A172 (cell line): ENCODE measurements at regions not wholly inside any gene's neighbourhood (a gene's known extent, or its start where the extent isn't known, plus 50 kb on each side); places are given as distances from the start of the nearest gene placed in this dataset.
A peak's percentile ranks its signal among the peaks of the same experiment; 100 is the strongest.

ENCODE experiments used
- DNase-seq: peaks from one replicate; pipeline ENCODE4 v3.0.0-alpha.2; 2015; ENCODE audit warnings: low spot score

DNA sequence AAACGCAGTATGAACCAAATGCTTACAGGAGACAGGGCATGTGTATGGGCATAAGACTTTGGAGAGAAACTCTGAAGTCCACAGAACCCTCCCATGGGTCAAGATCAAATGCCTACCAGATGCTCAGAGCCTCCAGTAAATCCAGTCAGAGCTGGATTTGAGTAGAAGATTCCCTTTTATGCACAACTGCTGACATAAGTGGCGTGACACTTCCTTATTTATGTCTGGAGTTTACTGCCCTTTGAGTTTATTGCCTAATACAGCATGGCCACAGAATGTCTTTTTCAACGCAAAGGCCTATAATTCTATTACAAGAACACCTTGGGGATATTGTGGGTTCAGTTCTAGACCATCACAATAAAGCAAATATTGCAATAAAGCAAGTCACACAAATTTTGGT is 220.0 kb upstream of the FOXQ1 start:
- DNase-seq, result no peak

DNA sequence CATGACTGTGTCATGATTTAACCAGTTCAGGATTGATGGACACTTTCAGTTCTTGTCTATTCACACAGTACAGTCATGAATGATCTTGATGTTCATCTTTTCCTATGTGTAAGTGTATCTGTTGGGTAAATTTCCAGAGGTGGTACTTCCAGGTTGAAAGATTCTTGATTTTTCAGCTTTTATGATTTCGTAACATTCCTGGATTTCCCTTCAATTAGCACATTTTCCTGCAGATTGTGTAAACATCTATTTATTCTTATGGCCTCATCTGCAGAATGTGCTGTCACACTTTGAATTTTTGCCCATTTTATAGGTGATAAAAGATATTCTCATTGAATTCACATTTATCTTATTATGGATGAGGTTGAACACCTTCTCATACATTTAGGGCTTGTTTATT is 222.0 kb upstream of the FOXQ1 start:
- DNase-seq, result no peak

DNA sequence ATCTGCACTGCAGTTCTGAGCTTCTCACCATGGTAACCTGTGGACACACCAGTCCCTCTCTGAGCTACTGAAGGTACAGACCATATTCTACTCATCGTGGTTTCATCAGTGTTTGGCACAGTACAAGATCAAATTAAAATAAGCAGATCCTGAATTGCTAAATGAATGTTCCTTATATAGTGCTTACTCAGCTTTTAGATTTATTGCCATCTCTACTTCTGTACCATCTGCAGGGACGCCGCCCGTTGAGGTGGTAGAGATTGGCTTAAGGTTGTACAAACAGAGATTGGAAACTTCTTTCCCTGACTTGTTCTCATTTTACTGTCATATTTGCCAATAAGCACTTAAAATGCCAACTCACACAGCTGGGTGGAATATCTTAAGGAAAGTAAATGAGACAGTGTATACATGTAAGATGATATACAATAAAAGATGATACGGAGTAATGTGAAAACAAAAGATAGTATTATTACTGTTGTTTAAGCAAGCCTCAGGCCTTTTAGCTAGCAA is 223.4 kb upstream of the FOXQ1 start:
- no peak for DNase-seq

DNA sequence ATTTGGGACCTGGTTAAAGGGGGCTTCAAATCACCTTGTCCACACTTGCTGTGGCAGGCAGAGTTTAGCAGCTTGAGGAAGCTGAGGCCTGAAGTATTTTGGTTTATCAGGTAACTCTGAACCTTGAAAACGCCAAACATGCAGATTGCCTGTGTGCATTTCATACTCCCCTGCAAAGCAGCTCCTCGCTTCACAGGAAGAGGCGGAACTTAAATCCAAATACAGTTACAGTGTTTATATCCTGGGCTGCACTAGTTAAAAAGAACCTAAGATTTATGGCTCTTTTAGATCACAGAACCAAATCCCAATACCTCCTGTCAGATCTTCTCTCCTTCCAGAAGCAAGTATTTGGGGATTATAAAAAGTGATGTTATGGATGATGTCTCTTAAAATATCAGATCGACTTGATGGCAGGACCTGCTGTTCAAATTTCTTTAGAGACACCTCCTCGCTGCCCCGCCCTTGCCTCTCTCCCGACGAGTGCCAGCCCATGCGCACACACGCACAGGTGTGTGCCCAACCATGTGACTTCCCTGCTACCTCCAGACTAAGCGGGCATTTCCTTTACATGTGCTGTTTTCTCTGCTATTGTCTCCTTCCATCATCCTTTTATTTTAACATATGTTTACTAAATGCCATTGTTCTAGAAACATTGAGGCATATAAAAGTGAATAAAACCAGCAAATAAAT is 224.6 kb upstream of the FOXQ1 start:
- no peak for DNase-seq

DNA sequence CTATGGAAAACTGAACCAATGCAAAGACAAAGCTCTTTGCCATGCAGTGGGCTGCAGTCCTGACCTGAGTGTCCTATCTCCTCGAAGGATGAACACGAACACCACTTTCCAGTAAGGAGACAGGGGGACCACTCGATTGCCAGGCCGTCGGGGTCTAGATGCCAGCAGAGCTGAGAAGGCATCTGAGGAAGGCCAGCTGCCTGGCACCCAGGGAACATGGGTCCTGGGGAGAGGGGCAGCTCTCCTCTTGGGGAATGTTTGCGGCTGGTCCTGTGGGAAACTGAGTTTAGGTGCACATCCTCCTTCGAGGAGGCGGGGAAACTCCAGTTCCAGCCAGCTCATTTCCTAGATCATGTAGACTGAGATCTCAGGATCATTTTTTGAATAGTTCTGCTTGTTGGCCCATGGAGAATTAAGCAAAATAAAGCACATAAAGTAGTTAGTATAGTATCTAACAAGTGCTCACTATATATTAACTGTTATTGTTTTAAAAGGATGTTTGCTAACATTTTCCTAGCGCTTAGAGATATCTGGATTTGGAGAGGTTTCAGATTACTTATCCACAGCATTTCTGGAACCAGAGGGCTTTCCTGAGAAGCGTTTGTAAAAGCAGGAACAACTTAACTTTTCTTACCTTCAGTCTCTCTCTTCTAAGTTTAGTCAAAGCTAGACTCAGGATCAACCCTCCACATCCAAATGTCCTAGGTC is 225.3 kb upstream of the FOXQ1 start:
- no peak for DNase-seq

DNA sequence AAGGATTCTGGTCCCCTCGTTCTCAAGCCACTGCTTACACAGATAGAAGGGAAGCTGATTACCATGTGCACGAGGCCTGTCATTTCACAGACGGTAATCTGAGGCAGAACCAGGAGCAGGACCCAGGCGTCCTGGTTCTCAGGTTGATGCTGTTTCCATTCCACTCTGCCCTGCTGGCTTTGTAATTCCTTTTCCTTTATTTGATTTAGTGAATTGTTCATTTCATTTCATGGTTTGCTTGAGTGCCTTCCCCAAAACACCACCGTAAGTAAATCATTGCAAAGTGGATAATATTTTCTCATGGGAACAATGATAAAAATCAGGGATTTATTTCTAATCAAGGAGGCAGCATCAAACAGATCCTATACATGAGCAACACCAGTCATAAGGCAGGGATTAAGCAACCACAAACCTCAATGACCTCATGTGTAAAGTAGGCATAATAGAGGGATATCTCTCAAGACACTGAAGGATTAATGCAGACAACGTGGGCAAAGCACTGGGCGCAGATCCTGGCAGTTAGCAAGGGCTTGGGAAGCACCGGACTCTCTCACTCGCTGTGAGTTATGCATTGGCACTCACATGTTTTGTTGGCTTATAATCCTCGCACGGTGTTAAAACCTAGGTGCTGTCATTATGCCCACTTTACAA is 229.5 kb upstream of the FOXQ1 start:
- DNase-seq, result peak; percentile 89

DNA sequence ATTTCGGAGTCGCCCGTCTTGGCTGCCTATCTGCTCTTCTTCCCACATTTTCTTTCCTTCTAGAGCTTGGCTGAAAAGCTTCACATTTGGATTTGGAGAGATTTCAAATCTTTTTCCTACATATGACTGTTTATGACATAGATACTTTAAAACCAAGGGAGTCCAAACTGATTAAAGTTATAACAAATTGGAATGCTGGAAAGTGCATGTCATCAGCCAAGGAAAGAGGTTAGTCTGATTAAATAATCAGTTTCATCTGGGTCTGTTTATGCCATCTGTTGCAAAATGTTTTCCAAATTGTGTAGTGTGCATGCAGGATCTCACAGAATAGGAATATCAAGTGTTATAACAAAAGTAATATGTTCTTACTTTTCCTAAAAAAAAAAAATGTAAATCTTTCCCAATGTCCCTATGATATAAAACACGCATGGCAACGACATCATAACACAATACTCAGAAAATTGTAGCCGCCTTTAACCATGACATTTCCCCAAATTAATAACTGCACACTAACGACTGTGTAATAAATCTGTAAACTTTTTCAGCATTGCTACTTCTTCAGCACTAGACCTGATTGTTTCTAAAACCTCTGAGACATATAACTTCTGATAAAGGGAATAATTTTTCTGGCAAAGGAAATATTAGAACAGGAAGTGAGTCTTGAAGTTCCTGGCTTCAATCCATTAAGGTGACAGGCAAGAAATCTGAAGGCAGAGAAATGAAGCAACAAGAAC is 230.2 kb upstream of the FOXQ1 start:
- peak; percentile 38 for DNase-seq

DNA sequence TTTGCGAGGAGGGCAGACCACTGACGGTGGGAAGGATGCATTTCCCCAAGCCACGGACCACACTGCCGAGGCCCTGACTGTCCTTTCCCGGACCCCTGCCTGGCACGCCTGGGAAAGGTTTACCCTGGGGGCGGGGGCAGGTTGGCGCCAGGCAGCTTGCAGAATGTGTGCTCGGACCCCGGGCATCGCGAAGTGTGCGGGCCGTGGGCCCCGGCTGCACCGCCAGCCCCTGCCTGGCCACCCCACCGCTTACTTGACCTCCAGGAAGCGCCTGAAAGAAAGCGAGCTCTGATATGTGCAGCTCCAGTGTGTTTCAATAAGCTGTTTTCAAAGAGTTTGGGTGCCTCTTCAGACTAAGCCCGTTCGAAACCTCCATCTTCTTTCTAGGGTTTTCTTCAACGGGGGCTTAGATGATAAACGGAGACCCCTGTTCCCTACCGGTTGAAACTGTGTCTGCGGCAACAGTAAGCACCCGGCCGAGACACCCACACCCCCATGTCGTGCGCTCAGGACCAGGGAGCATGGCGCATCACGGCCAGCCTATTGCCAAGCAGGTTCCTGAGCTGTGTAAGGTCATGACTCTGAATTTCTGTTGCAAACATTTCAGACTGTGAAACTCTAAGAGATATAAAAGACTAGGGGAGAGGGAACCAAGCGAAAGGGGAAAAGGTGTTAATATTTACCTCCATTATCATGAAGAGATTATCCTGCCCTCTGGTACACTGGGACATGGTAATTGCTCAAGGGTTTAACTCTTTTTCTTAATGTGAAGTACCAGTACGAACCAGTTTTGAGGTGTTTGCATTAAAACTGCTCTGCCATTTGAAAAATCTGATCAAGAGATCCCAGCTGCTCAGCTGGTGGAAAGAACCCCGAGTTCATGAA is 231.2 kb upstream of the FOXQ1 start:
- DNase-seq, result no peak

DNA sequence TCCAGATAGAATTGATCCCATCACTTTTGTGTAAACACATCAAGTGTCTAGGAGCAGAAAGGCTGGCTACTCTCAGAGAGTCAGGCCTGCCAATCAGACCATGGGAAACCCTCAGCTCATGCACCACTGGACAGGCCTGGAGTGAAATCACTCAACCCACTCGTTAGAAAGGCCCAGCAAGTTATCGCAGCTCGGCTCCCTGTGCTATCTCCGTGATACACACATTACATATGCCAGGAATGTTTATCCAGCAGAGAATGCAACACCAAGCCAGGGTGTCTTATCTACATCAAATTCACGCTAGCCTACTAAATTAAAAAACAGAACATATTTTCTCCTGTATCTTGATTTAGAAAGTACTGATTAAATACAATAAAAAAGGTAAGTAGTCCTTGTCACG is 232.4 kb upstream of the FOXQ1 start:
- peak; percentile 75 for DNase-seq

DNA sequence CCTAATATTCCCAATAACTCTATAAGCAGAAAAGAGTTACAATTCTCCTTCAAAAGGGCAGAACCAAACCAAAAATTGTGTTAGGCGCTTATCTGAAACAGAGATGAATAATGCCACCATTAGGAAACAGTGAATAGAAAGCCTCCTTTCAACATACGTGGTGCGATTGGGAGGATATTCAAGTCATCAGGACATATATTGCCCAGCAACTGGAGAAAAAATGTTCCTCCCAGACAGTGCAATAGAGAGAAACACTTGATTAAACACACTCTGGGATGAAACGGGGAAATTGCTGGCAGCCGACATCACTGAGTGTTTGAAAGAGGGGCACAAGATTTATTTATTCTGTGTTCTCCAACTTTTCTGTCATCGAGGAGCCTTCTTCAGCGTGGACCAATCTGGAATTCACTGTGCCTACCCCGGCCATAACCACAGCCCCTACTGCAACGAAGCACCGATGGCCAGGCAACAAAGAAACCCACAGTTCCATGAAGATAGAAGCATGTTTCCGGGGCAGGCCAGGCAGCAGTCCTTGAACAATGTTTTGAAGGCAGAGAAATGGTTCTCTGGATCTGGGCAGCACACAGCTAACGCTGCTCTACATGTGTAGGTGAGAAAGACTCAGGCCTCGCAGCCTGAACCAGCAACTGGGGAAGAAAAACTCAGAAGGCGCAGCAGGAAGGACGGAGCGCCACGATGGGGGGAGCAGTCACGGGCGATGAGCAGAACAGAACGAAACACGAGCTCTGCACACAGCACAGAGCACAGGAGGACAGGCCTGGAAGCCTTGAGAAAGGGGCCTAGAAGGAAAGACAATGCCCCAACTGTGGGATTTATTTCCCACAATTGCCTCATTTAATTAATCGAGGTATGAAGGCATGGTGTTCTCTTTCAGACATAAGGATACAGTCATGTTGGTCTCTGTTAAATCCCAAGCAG is 234.2 kb upstream of the FOXQ1 start:
- no peak for DNase-seq

DNA sequence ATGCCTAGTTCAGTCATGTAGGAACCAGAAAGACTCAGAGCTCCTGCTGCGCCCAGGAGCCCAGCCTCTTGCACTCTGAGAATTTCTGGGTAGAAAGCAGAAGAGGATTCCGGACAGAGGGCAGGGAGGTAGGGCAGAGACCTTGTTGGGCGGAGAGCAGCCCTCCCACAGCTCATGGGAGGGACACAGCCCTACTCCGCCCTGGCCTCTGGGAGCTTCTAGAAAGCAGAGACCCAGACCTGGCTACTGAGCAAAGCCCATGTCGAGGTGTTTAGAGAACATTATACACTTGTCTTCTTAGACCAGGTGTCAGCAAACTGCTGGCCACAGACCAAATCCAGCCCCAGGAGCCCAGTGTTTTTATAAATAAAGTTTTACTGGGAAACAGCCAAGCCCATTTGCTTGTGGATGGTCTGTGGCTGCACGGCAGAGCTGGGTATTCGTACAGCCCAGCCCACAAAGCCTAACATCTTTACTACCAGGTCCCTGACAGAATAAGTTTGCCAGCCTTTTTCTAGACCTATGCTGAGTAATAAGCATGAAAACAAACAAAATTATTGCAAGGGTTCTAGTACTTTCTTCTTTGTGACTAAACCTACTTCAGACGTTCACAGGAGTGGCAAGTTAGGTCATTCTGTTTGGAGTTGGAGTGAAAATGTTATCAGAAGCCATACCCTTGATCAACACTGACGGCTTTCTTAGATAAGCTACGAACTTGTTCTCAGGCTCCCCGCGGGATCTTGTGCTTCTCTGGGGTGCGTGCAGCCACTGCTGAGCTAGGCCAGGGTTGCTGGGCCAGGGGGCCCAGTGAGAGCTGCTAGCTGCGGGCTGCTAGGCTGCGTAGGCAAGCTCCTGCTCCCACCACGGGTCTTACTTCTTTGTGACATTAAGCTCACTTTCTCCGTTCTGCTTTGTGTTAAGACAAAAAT is 235.1 kb upstream of the FOXQ1 start:
- DNase-seq, result no peak

DNA sequence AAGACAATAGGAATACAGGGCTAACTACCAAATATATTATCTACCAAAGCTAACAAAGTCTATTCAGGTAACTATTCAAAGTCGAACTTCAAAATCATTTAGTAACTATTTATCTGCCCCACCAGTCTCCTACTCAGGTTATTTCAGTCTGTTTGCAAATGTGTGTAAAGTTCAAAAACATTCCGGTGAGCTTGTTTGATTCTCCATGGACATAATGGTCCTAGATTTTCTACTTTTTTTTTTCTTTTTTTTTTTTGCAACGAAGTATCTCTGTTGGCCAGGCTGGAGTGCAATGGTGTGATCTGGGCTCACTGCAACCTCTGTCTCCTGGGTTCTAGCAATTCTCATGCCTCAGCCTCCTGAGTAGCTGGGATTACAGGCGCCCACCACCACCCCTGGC is 236.0 kb upstream of the FOXQ1 start:
- no peak for DNase-seq

DNA sequence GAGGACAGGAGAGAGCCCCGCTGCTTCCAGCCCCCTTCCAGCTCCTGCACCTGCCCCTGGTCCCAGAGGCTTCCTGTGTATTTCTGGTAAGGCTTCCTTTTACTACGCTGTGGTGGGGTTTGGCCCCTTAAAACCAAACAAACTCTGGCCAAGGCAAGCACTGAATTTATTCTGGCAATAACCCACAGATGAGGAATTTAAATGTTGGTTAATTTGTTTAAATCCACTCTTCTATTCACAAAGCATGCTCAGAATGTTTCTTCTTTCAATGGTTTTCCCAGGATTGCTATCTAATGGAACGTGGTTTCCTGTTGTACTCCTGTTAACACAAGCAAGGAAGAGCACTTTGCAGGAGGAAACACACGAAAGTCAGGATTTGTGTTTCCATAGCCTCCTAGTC is 236.5 kb upstream of the FOXQ1 start:
- no peak for DNase-seq

DNA sequence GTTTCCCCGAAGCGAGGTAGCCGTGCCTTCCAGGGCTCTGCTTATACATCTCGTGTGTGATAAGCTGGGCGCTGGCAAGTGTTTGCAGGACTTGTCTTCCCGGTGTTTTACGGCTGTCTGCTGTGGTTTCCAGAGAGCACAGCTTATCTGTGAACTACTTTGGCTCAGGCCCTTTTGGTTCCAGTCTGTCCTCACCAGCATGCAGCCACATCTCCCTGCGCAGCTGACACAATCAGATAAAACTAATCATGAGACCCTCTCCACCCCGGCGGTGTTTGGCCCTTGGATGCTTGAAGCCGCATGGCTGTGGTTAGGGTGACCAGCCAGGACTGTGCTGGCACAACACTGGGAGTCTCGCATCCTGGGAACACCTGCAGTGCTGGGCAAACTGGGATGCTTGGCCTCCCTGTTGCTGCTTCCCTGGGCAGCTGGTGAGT is 241.8 kb upstream of the FOXQ1 start:
- peak; percentile 78 for DNase-seq

DNA sequence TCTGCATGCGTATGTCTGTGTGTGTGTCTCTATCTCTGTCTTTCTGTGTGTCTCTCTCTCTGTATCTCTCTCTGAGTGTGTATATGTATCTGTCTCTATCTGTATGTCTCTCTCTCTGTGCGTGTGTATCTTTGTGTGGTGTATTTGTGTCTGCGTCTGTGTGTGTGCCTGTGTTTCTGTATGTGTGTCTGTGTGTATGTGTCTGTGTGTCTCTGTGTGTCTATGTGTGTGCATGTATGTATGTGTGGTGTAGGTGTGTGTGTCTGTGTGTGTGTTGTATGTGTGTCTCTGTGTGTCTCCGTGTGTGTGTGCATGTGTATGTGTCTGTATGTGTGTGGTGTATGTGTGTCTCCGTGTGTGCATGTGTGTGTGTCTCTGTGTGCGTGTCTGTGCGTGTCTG is 243.0 kb upstream of the FOXQ1 start:
- DNase-seq, result no peak

DNA sequence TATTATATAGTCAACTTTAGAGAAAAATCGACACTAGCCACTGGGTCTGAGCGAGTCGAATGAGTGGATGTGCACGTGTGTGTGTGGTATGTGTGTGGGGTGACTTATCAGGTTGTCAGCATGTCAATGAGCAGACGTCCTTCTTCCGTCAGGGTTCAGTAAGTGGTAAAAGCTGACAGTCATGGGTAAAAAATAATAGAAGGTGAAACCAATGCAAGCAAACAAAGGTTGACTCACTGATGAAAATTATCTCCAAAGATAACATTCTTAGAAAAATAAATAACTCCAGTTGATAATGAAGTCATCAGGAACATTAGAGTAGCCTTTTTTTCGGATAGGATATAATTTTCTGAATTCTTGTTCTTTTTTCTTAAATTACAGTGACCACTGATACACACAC is 243.8 kb upstream of the FOXQ1 start:
- DNase-seq, result peak; percentile 44

DNA sequence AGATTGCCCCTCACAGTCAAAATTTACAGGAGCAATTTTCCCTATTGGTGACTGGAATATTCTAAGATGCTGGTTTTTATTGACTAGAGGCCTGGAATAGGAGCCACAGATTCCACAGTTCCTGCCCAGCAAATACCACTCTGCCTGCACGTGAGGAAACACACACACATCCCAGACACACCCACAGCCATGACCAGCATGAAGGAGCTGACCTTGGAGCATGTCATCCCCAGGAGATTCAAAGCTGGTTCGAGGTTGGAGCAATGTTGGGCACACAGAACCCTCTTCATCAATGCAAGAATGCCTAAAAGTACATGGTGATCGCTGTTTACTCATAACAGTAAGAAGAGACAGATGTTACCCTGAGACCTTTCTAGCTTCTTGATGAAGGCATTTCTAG is 244.6 kb upstream of the FOXQ1 start:
- DNase-seq, result no peak

DNA sequence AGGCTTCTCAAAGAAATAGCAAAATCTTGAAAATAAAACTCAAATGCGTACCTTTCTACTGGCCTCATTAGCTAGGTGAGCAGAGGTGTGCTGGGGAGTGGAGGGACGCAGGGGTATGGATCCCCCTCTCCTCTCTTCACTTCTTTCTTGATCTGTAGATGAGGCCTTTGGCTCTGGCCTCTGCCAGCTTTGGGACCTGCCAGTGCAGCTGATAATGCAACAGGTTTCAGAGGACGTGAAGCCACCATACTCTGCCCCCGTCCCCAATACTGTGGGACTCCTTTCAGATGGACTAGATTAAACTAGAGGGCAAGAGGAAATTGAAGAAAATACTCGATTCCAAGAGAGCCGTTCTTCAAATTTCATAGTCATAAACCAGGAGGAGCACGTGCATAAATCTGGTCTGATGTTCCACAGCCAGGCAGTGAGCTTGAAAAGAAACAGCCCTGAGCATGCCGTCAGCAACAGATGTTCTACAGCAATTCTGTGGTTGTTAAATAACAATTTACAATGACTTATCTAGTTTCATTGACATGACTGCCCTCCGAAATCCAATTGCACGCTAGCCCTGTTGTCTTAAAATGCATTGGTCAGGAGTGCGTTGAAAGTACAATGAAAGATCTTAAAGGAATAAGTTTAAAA is 245.3 kb upstream of the FOXQ1 start:
- no peak for DNase-seq
